ENCODE measurements at regions not wholly inside any gene's neighbourhood (a gene's known extent, or its start where the extent isn't known, plus 50 kb on each side); places are given as distances from the start of the nearest gene placed in this dataset.

- Histone ChIP-seq H3K23ac (ENCODE audit: insufficient read length, low read depth, low read length) (no peak overlapping the region), H2BK5ac (ENCODE audit: insufficient read length, low read length) (no peak overlapping the region), H2AFZ (ENCODE audit: low read length) (no peak overlapping the region), H3K23me2 (ENCODE audit: insufficient read length, low read depth, low read length, poor library complexity, severe bottlenecking) (no peaks in the 10 kb centered on the region), H4K20me1 (ENCODE audit: control insufficient read depth, insufficient read depth, insufficient read length) (no peaks in the 10 kb centered on the region), H4K91ac (ENCODE audit: insufficient read length, low read depth, low read length) (no peak overlapping the region), H3K14ac (ENCODE audit: insufficient read depth, low read length) (no peak overlapping the region), H3K79me1 (ENCODE audit: insufficient read depth, low read depth, low read length, poor library complexity, severe bottlenecking) (no peaks in the 10 kb centered on the region), H3K4me2 (ENCODE audit: insufficient read depth, insufficient read length, low read length) (no peak overlapping the region), H3K9ac (ENCODE audit: extremely low read depth, insufficient read length, low read length) (no peak overlapping the region), H2AK5ac (ENCODE audit: insufficient read length, low read length) (no peak overlapping the region), H4K8ac (replicated peaks; ENCODE audit: insufficient read length, low read depth, low read length) (no peak overlapping the region), H3K27ac (ENCODE audit: insufficient read length, low read depth, low read length) (no peak overlapping the region), H2BK20ac (ENCODE audit: low read depth, low read length, poor library complexity, severe bottlenecking) (no peak overlapping the region), H2BK12ac (ENCODE audit: insufficient read length, low read depth, low read length) (no peak overlapping the region), H2BK15ac (ENCODE audit: low read depth, low read length) (no peak overlapping the region), H3K79me2 (ENCODE audit: insufficient read depth, low read length) (no peaks in the 10 kb centered on the region), H3K4me1 (ENCODE audit: insufficient read depth, low read length) (no peaks in the 10 kb centered on the region; the same call in 1 of the 2 replicates), H3K4ac (ENCODE audit: low read depth, low read length) (no peak overlapping the region), H4K5ac (ENCODE audit: insufficient read length, low read depth, low read length) (no peak overlapping the region), H3K9me3 (ENCODE audit: control insufficient read depth, low read depth, low read length) (no peaks in the 10 kb centered on the region), H3K56ac (ENCODE audit: insufficient read length, low read depth, low read length) (no peak overlapping the region), H2BK120ac (ENCODE audit: low read depth, low read length, poor library complexity, severe bottlenecking) (no peak overlapping the region), H3T11ph (ENCODE audit: low read length) (no peak overlapping the region), H3K18ac (ENCODE audit: insufficient read length, low read depth, low read length) (no peak overlapping the region), H3K27me3 (ENCODE audit: insufficient read depth, low read length) (no peaks in the 10 kb centered on the region)
- no CpG with 5 or more reads among the region's 5 CpGs for WGBS (ENCODE audit: extremely low coverage, insufficient read length, low lambda C conversion rate)
- H3K27me3 Mint-ChIP-seq (ENCODE audit: low read depth) = no peaks in the 10 kb centered on the region; the same call in 1 of the 2 replicates
- peak overlapping the region in 1 of 3 experiments; percentile 91; a peak in 2 of 7 replicates for H3K27ac Mint-ChIP-seq
- peaks cover 5 to 7% of the 10 kb centered on the region in 2 experiments for H3K4me1 Mint-ChIP-seq
- H3K36me3 Mint-ChIP-seq (ENCODE audit: insufficient read depth in 1 of 3, low read depth in 3 of 3) = no peaks in the 10 kb centered on the region
- no peak overlapping the region for H3K4me3 Mint-ChIP-seq
- no peaks in the 10 kb centered on the region for H3K9me3 Mint-ChIP-seq
- DNase-seq = no peak
- TF ChIP-seq CTCF (conservative IDR thresholded peaks at IDR 0.05) = no peak
Measured at GRCh38 chr10:45548068-45548467, 124.5 kb downstream of the ZFAND4 start.
